ENCODE measurements at regions not wholly inside any gene's neighbourhood (a gene's known extent, or its start where the extent isn't known, plus 50 kb on each side); places are given as distances from the start of the nearest gene placed in this dataset.

DNA sequence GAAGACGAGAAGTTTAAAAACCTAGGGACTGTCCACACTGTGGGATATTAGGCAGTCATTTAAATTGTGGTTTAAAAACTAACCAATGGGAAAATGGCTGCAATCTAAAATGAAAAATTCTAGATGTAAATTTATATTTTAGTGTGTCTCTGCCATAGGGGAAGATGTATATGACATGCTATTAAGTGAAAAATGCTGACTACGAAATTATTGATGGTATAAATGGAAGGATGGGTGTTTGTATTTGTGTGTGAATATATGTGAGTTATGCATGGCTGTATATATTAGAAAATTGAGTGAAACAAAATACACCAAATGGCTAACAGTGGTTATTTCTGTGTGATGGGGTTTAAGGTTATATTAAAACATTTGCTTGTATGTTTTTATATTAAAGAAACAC is 260.7 kb downstream of the AJAP1 start:
- FAIRE-seq, result no peak

GRCh38 chr1:4908486-4908885 is 254.1 kb downstream of the AJAP1 start:
- no peak for FAIRE-seq
- DNase-seq (ENCODE audit: insufficient read length, low spot score), result no peak

More for the DNA sequence above, 260.7 kb downstream of the AJAP1 start:
- DNase-seq (ENCODE audit: insufficient read length, low spot score), result no peak

DNA sequence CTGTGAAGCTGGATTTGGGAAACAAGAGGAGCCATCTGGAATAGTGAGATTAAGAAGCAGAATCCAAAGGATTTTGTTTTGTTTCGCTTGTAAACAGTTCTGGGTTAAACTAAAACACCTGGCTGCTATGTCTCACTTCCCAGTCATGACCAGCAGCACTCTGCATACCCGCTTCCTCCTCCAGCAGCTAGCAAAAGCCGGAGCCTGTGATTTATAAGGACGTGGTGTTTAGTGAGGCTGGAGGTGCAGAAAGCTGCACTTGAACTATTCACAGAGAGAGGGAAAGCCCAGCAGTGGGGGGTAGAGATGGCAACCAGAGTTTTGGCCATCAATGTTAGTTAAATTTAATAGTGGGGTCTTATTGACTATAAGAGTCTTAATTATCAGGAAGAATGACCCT is 240.2 kb downstream of the AJAP1 start:
- FAIRE-seq, result no peak
- no peak for DNase-seq (ENCODE audit: insufficient read length, low spot score)

DNA sequence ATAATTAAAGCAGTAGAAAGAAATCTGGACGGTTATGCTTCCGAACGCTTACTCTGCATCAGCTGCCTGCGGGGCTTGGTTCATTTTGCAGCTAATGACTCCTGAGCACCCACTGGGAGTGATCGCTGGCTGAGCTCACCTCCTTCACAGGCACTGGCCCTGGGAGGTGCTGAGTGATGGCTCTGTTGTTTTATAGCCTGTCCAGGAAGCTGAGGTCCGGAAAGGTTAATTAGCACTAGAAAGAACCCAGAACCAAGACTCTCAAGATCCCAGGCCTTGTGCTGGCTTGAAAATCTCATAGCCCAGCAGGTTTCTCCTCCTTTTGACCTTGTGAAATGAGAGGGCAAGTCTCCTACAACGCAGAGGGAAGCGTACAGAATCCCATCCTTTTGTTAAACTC is 226.2 kb downstream of the AJAP1 start:
- DNase-seq (ENCODE audit: insufficient read length, low spot score) (no peak), FAIRE-seq (no peak)

DNA sequence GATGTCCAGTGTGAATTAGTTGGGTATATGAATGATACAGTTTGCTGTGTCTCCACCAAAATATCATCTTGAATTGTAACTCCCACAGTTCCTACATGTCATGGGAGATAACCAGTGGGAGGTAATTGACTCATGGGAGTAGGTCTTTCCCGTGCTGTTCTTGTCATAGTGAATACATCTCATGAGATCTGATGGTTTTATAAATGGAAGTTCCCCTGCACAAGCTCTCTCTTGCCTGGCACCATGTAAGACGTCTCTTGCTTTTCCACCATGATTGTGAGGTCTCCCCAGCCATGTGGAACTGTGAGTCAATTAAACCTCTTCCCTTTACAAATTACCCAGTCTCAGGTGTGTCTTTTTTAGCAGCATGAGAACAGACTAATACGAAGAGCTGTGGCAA is 223.0 kb downstream of the AJAP1 start:
- DNase-seq (ENCODE audit: insufficient read length, low spot score), result no peak
- no peak for FAIRE-seq

- DNase-seq (ENCODE audit: insufficient read length, low spot score), result no peak
- FAIRE-seq, result no peak
Measured at GRCh38 chr1:4871373-4871772, 217.0 kb downstream of the AJAP1 start.

GRCh38 chr1:4868521-4868920 is 214.1 kb downstream of the AJAP1 start:
- no peak for FAIRE-seq

GRCh38 chr1:4856396-4856795 is 202.0 kb downstream of the AJAP1 start:
- no peak for FAIRE-seq

More at GRCh38 chr1:4868521-4868920, 214.1 kb downstream of the AJAP1 start:
- DNase-seq (ENCODE audit: insufficient read length, low spot score), result no peak

DNA sequence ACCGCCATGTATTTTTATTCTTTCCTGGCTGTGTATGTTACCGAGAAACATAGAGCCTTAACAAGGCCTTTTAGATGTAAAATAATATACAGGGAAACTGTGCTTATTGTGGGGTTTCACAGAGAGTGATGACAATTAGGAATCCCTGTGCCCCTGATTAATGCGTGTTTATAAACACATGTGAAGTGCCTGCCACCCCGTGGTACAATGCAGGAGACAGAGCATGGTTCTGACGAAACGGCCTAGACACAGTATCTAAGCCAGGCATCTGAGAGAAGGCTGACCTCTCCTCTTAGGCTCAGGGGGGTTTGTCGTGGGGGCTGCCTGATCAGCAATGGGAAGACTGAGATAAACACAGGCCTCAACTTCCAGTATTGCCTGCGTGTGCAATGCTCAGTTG is 200.0 kb downstream of the AJAP1 start:
- DNase-seq (ENCODE audit: insufficient read length, low spot score), result no peak
- FAIRE-seq, result no peak

More at GRCh38 chr1:4856396-4856795, 202.0 kb downstream of the AJAP1 start:
- no peak for DNase-seq (ENCODE audit: insufficient read length, low spot score)

GRCh38 chr1:4853904-4854303 is 199.5 kb downstream of the AJAP1 start:
- DNase-seq (ENCODE audit: insufficient read length, low spot score), result no peak
- FAIRE-seq, result no peak

- DNase-seq (ENCODE audit: insufficient read length, low spot score) (no peak), FAIRE-seq (no peak)
Measured at GRCh38 chr1:4851385-4852065, 197.1 kb downstream of the AJAP1 start.

DNA sequence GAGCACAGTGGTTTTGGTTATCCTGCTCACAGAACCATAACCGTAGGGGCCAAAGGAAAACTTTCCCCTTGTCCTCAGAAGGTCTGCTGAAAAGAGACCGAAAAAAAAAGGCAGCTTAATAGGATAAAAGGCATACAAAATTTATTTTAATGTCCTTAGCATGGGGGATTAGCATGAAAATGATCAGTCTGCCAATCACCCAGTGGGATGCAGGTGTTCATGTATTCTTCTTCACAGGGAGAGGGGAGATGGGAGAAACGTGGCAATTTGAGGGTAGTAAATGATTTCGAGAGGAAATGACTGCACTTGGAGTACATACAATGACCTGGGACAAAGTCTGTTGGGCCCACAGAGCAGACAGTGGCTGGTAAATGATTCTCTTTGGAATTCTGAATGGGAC is 194.0 kb downstream of the AJAP1 start:
- FAIRE-seq, result no peak
- DNase-seq (ENCODE audit: insufficient read length, low spot score), result no peak

GRCh38 chr1:4847711-4848110 is 193.3 kb downstream of the AJAP1 start:
- DNase-seq (ENCODE audit: insufficient read length, low spot score), result no peak
- no peak for FAIRE-seq

All from GM19239 (cell line).